ENCODE measurements at regions not wholly inside any gene's neighbourhood (a gene's known extent, or its start where the extent isn't known, plus 50 kb on each side); places are given as distances from the start of the nearest gene placed in this dataset.

DNA sequence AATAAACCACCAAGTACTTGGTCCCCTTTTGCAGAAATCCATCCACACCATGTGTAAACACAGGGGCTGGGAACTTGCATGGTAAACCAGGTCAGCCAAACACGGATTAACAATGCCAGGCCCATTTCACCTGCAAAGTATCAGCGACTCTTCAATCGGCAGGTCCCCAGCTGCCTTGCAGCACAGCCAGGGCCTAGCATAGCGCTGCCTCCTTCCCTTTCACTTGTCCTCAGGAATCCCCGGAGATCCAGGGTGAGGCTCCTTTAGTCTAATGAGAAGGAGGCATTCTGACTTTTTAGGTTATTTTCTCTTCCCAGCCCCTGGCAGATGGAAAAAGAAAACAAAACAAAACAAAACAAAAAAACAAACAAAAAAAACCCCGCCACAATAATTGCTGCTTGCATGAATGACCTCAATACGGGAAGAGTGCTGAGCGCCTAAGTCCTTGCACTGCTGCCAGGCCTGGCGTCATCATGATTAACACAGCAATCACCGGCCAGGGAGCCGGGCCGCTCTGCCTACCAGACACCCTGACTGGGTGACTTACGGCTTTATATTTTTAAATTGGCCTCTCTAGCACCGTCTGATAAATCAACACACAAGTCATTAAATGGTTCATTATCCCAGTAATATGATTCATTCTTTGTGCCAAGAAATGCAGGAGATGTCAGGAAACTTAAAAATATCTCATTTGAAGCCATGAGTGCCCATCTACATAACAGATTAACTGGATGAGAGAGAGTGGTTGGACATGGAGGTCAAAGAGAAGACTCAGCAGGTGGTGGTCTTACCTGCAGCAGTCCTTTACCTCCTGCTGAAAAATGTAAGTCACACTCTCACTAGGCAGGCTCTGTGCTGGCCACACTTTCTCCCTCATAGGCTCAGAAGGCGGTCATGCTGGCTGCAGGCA, 692.7 kb downstream of the UQCRFS1 start:
- BruUV-seq (replicated peaks), result no TSS peak
- POLR2A ChIA-PET (ENCODE audit: low non-redundant PET), result no interaction called here
- CTCF ChIA-PET, result no interaction called here
- Histone ChIP-seq H3K27ac (ENCODE audit: low read depth, low read length, poor library complexity, severe bottlenecking) (no peak overlapping the region), H3K36me3 (ENCODE audit: insufficient read depth, low read length, poor library complexity, severe bottlenecking) (no peaks in the 10 kb centered on the region), H3K27me3 (replicated peaks; ENCODE audit: insufficient read depth, low read depth, low read length, poor library complexity) (no peaks in the 10 kb centered on the region), H3K4me3 (ENCODE audit: low read depth, low read length, poor library complexity, severe bottlenecking) (no peak overlapping the region), H3K4me1 (ENCODE audit: insufficient read depth, low read length, poor library complexity, severe bottlenecking) (no peaks in the 10 kb centered on the region), H3K9me3 (ENCODE audit: low read depth, low read length, poor library complexity, severe bottlenecking) (peaks cover 8% of the 10 kb centered on the region)
- DNase-seq (ENCODE audit: low spot score), result no peak
- intact Hi-C loops (cut with micrococcal nuclease; ENCODE audit: unreplicated experiment), result no loop called here
- no peak for TF ChIP-seq EZH2 (IDR thresholded peaks at IDR 0.05; ENCODE audit: borderline replicate concordance, low read depth, low read length, poor library complexity, severe bottlenecking)
- no peak for TF ChIP-seq CTCF (conservative IDR thresholded peaks at IDR 0.05; ENCODE audit: low read depth, low read length)

DNA sequence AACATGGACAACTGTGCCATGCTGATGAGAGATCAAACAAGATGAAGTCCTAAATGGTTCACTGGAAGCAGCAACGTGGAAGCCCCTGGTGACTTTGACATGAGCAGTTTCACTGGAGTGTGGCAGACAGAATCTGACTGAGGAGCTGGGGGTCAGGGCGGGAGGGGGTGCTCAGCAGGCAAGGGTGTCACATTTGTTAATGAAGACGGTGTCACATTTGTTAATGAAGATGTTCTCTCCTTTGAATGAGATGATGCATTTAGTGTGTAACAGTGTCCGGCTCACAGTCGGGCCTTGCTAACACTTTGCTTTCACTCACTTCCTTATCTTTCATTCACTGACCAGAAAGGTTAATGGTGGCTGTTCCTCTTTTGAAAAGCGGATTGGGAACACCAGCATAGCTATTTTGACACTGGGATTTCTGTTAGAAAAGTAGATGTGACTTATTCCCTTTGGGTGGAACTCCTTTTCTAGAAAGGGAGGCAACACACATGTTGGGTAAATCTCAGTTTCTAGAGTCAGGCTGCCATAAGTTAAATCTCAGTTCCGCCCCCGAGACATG, 693.7 kb downstream of the UQCRFS1 start:
- peaks cover 8% of the 10 kb centered on the region for H3K9me3 ChIP-seq (ENCODE audit: low read depth, low read length, poor library complexity, severe bottlenecking)
- H3K27me3 ChIP-seq (replicated peaks; ENCODE audit: insufficient read depth, low read depth, low read length, poor library complexity), result no peaks in the 10 kb centered on the region
- ChIA-PET CTCF (no interaction called here), POLR2A (ENCODE audit: low non-redundant PET) (no interaction called here)
- BruUV-seq (replicated peaks), result no TSS peak
- no peaks in the 10 kb centered on the region for H3K36me3 ChIP-seq (ENCODE audit: insufficient read depth, low read length, poor library complexity, severe bottlenecking)
- TF ChIP-seq EZH2 (IDR thresholded peaks at IDR 0.05; ENCODE audit: borderline replicate concordance, low read depth, low read length, poor library complexity, severe bottlenecking) (no peak), CTCF (conservative IDR thresholded peaks at IDR 0.05; ENCODE audit: low read depth, low read length) (no peak)
- no peak overlapping the region for H3K4me3 ChIP-seq (ENCODE audit: low read depth, low read length, poor library complexity, severe bottlenecking)
- H3K4me1 ChIP-seq (ENCODE audit: insufficient read depth, low read length, poor library complexity, severe bottlenecking), result no peaks in the 10 kb centered on the region
- H3K27ac ChIP-seq (ENCODE audit: low read depth, low read length, poor library complexity, severe bottlenecking), result no peak overlapping the region
- no peak for DNase-seq (ENCODE audit: low spot score)
- intact Hi-C loops (cut with micrococcal nuclease; ENCODE audit: unreplicated experiment), result no loop called here

GRCh38 chr19:28516415-28516872, 696.5 kb downstream of the UQCRFS1 start:
- CTCF ChIA-PET, result no interaction called here
- no TSS peak for BruUV-seq (replicated peaks)
- TF ChIP-seq EZH2 (IDR thresholded peaks at IDR 0.05; ENCODE audit: borderline replicate concordance, low read depth, low read length, poor library complexity, severe bottlenecking), result no peak
- no peak for TF ChIP-seq CTCF (conservative IDR thresholded peaks at IDR 0.05; ENCODE audit: low read depth, low read length)

More at GRCh38 chr19:28516415-28516872, 696.5 kb downstream of the UQCRFS1 start:
- H3K9me3 ChIP-seq (ENCODE audit: low read depth, low read length, poor library complexity, severe bottlenecking), result peaks cover 5% of the 10 kb centered on the region
- H3K4me1 ChIP-seq (ENCODE audit: insufficient read depth, low read length, poor library complexity, severe bottlenecking), result no peaks in the 10 kb centered on the region
- intact Hi-C loops (cut with micrococcal nuclease; ENCODE audit: unreplicated experiment), result no loop called here
- no peak for DNase-seq (ENCODE audit: low spot score)
- H3K36me3 ChIP-seq (ENCODE audit: insufficient read depth, low read length, poor library complexity, severe bottlenecking), result no peaks in the 10 kb centered on the region
- no peak overlapping the region for H3K4me3 ChIP-seq (ENCODE audit: low read depth, low read length, poor library complexity, severe bottlenecking)
- POLR2A ChIA-PET (ENCODE audit: low non-redundant PET), result no interaction called here
- H3K27ac ChIP-seq (ENCODE audit: low read depth, low read length, poor library complexity, severe bottlenecking), result no peak overlapping the region
- H3K27me3 ChIP-seq (replicated peaks; ENCODE audit: insufficient read depth, low read depth, low read length, poor library complexity), result no peaks in the 10 kb centered on the region
